GM12878 (cell line): ENCODE measurements at regions not wholly inside any gene's neighbourhood (a gene's known extent, or its start where the extent isn't known, plus 50 kb on each side); places are given as distances from the start of the nearest gene placed in this dataset.

Experiments
- ATAC-seq: fragments of 200-7000 bp; cut with Tn5 transposase; 3 replicates; pipeline ENCODE4 v1.9.1; 2020; ENCODE audit warnings: mild to moderate bottlenecking, moderate library complexity
- BruUV-seq: library from RNA; stranded (reverse); fragments of 400-500 nt; replicated peaks from 2 replicates; lab custom pipeline; 2021; lab: Mats Ljungman, UMichigan
- CTCF ChIA-PET: fragments of 300-600 bp; sonication (Branson Sonifier 250); formaldehyde crosslinking; extraction: SDS; loops from one replicate; lab custom pipeline; 2021; ENCODE audit warnings: inconsistent platforms; lab: Yijun Ruan, JAX
- POLR2A ChIA-PET: fragments of 350-600 bp; formaldehyde crosslinking; extraction: SDS; loops from one replicate; lab custom pipeline; 2021; ENCODE audit warnings: inconsistent platforms; lab: Charles Lee
- RAD21 ChIA-PET: fragments of 300-600 bp; sonication (Branson Sonifier 250); formaldehyde crosslinking; loops from one replicate; lab custom pipeline; 2023; ENCODE audit warnings: antibody characterized with exemption; ENCODE audit not compliant: unreplicated experiment; lab: Charles Lee
- SMC1A ChIA-PET: fragments of 300-600 bp; sonication (Branson Sonifier 250); formaldehyde crosslinking; loops from one replicate; lab custom pipeline; 2023; ENCODE audit not compliant: unreplicated experiment, uncharacterized antibody; lab: Charles Lee
- DNase-seq: peaks from one replicate; pipeline ENCODE4 v3.0.0-alpha.2; 2011; ENCODE audit warnings: low read depth, low spot score
- FAIRE-seq: peaks from 3 replicates; lab custom pipeline; 2011; peaks lifted over from hg19 to GRCh38; lab: Jason Lieb, UNC
- H2AFZ ChIP-seq: 2 replicates; pipeline ENCODE4 v1.6.0; 2011; ENCODE audit warnings: low read depth, low read length, control low read depth; ENCODE audit not compliant: control insufficient read depth
- H3K27ac ChIP-seq: 2 replicates; pipeline ENCODE4 v1.5.1; 2011; ENCODE audit warnings: control low read depth; ENCODE audit not compliant: control insufficient read depth, insufficient read depth
- H3K27me3 ChIP-seq, 2 experiments: replicated peaks in 1 of 2; 2 replicates each; pipeline versions ENCODE4 v1.6.0 to v1.6.1; 2011; ENCODE audit warnings: low read length in 1 of 2; ENCODE audit not compliant: control insufficient read depth in 2 of 2, insufficient read depth in 2 of 2
- H3K36me3 ChIP-seq, 2 experiments: 2 replicates each; pipeline ENCODE4 v1.5.1; 2011; ENCODE audit warnings: low read length in 1 of 2; ENCODE audit not compliant: control insufficient read depth in 2 of 2, insufficient read depth in 2 of 2
- H3K4me1 ChIP-seq: 2 replicates; pipeline ENCODE4 v1.6.1; 2011; ENCODE audit warnings: mild to moderate bottlenecking, low read length, moderate library complexity, mixed read lengths; ENCODE audit not compliant: control insufficient read depth, insufficient read depth
- H3K4me2 ChIP-seq: 2 replicates; pipeline ENCODE4 v1.6.0; 2011; ENCODE audit warnings: control low read depth; ENCODE audit not compliant: control insufficient read depth, insufficient read depth
- H3K4me3 ChIP-seq: fragments of 200-600 bp; sonication (generic); 2 replicates; pipeline ENCODE4 v1.5.1; 2016
- H3K79me2 ChIP-seq: 2 replicates; pipeline ENCODE4 v1.6.0; 2011; ENCODE audit warnings: low read length; ENCODE audit not compliant: control insufficient read depth, insufficient read depth
- H3K9ac ChIP-seq: 2 replicates; pipeline ENCODE4 v1.8.0; 2011; ENCODE audit warnings: low read length, control low read depth, mixed read lengths; ENCODE audit not compliant: control insufficient read depth, insufficient read depth
- H3K9me3 ChIP-seq: replicated peaks from 3 replicates; pipeline ENCODE4 v1.5.1; 2011; ENCODE audit warnings: mild to moderate bottlenecking, low read length; ENCODE audit not compliant: control insufficient read depth, insufficient read depth
- H4K20me1 ChIP-seq: 2 replicates; pipeline ENCODE4 v1.6.0; 2011; ENCODE audit not compliant: control insufficient read depth, insufficient read depth
- CBFB ChIP-seq: IDR thresholded peaks from 2 replicates; pipeline ENCODE4 v1.6.1; 2016; ENCODE audit warnings: antibody characterized with exemption, low read depth
- CBX3 ChIP-seq: fragments of 200-600 bp; sonication (generic); IDR thresholded peaks from 2 replicates; pipeline ENCODE4 v1.6.1; 2016; ENCODE audit warnings: low read depth, borderline replicate concordance
- CREM ChIP-seq: IDR thresholded peaks from 2 replicates; pipeline ENCODE4 v1.6.1; 2014; ENCODE audit warnings: antibody characterized with exemption, low read depth
- EED ChIP-seq: sonication (generic); IDR thresholded peaks from 2 replicates; pipeline ENCODE4 v1.6.1; 2016; ENCODE audit warnings: antibody characterized with exemption, low read depth
- GABPA ChIP-seq: IDR thresholded peaks from 2 replicates; pipeline ENCODE4 v1.6.1; 2014; ENCODE audit warnings: antibody characterized with exemption, low read depth, mild to moderate bottlenecking, inconsistent platforms
- HCFC1 ChIP-seq: fragments of 150-350 bp; IDR thresholded peaks from 2 replicates; pipeline ENCODE4 v1.6.1; 2014; ENCODE audit warnings: low read length
- KDM1A ChIP-seq: fragments of 200-600 bp; sonication (generic); IDR thresholded peaks from 2 replicates; pipeline ENCODE4 v1.6.1; 2016; ENCODE audit warnings: borderline replicate concordance
- NR2C2 ChIP-seq: IDR thresholded peaks from 2 replicates; pipeline ENCODE4 v1.6.1; 2011; ENCODE audit warnings: borderline replicate concordance, low read depth; ENCODE audit not compliant: control insufficient read depth, insufficient read length
- PRDM15 ChIP-seq: fragments of 450-650 bp; formaldehyde crosslinking; IDR thresholded peaks from 2 replicates; pipeline ENCODE4 v1.4.0; 2020; ENCODE audit warnings: mild to moderate bottlenecking, moderate library complexity
- RB1 ChIP-seq: fragments of 450-650 bp; formaldehyde crosslinking; IDR thresholded peaks from 2 replicates; pipeline ENCODE4 v1.6.1; 2017; ENCODE audit warnings: mild to moderate bottlenecking, borderline replicate concordance
- SKIL ChIP-seq: fragments of 450-650 bp; IDR thresholded peaks from 2 replicates; pipeline ENCODE4 v1.6.1; 2017; ENCODE audit warnings: mild to moderate bottlenecking, low read depth, inconsistent platforms; ENCODE audit not compliant: poor library complexity, severe bottlenecking
- SMAD5 ChIP-seq: IDR thresholded peaks from 2 replicates; pipeline ENCODE4 v1.6.1; 2016; ENCODE audit warnings: antibody characterized with exemption, low read depth
- SMARCA5 ChIP-seq: fragments of 450-650 bp; IDR thresholded peaks from 2 replicates; pipeline ENCODE4 v1.6.1; 2017; ENCODE audit warnings: mild to moderate bottlenecking
- SMC3 ChIP-seq: IDR thresholded peaks from 2 replicates; pipeline ENCODE4 v1.6.1; 2011; ENCODE audit warnings: low read length, improper control_type of control experiment, borderline replicate concordance
- TCF12 ChIP-seq: IDR thresholded peaks from 2 replicates; pipeline ENCODE4 v1.6.1; 2011; ENCODE audit warnings: low read depth, mild to moderate bottlenecking, low read length
- TCF7 ChIP-seq: IDR thresholded peaks from 2 replicates; pipeline ENCODE4 v1.6.1; 2014; ENCODE audit warnings: antibody characterized with exemption, borderline replicate concordance
- WRNIP1 ChIP-seq: IDR thresholded peaks from 2 replicates; pipeline ENCODE4 v1.6.1; 2011; ENCODE audit warnings: low read depth, low read length, improper control_type of control experiment, borderline replicate concordance
- ZNF622 ChIP-seq: fragments of 450-650 bp; IDR thresholded peaks from 2 replicates; pipeline ENCODE4 v1.6.1; 2017; ENCODE audit warnings: mild to moderate bottlenecking, inconsistent platforms
- WGBS: methylation state at CpG from one replicate; pipeline ENCODE4 v1.1.6; 2016; ENCODE audit warnings: low lambda C conversion rate; ENCODE audit not compliant: insufficient replicate concordance, insufficient coverage; ENCODE audit errors: missing lambda C conversion rate; 5-methylcytosine and 5-hydroxymethylcytosine counted together
- in situ Hi-C: fragments of 300-500 bp; cut with MboI; formaldehyde crosslinking; loops from 9 replicates; pipeline ENCODE4 v1.14.3; 2018; ENCODE audit warnings: mixed read lengths
- intact Hi-C: fragments of 100-400 bp; cut with micrococcal nuclease; formaldehyde crosslinking; loops from one replicate; pipeline ENCODE4 v1.14.2; 2022; ENCODE audit not compliant: unreplicated experiment
- TF ChIP-seq, protein P1 (sequence below): fragments of 450-650 bp; conservative IDR thresholded peaks from 2 replicates; pipeline ENCODE4 v1.6.1; 2017; ENCODE audit warnings: mild to moderate bottlenecking, moderate library complexity

DNA sequence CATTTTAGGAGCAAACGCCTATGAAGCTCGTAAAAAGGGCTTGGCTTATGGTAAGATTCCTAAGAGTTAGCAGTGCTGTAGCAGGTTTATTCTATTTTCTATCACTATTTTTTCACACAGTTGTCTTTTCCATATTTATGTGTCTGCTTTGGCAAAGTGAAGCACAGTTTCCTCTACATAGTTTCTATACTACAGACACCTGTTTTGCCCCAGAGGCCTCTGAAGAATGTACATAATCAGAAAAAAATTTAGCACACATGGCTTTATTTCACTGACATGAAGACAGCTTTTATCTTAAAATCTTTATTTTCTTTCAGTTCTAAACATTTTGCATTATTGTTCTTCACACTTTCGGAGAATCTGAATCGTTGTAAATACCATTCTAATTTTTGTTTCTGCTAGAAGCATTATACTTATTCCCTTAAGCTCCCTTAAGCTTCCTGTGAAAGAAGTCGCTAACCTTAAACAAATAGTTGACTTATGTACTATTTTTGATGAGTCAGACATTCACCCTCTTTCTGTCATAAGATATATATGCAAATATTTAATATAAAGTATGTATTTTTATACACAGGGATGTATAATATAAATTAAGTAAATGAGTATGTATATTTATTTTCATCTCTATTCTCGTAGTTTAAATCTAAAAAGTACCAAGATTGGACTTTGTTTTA is 816.0 kb downstream of the OLFM4 start:
- ATAC-seq (no peak), FAIRE-seq (no peak), DNase-seq (no peak)
- intact Hi-C loops (no loop called here), in situ Hi-C loops (no loop called here)
- H3K27me3 ChIP-seq = no peaks in the 10 kb centered on the region
- RAD21 ChIA-PET = no interaction called here
- no TSS peak for BruUV-seq
- H3K27ac ChIP-seq = no peak overlapping the region
- POLR2A ChIA-PET = no interaction called here
- H3K9me3 ChIP-seq = no peaks in the 10 kb centered on the region
- CTCF ChIA-PET = no interaction called here
- 7% methylated on average over 6 of the region's 6 CpGs for WGBS
- H3K79me2 ChIP-seq = no peaks in the 10 kb centered on the region
- H3K4me2 ChIP-seq = no peak overlapping the region
- H3K9ac ChIP-seq = no peak overlapping the region
- SMC1A ChIA-PET = interaction anchor here (1.2 kb wide), 1 partner anchor 15 kb away, joined by 3 read pairs; no protein-coding TSS in a partner anchor
- H3K36me3 ChIP-seq = no peaks in the 10 kb centered on the region
- H4K20me1 ChIP-seq = no peaks in the 10 kb centered on the region
- H2AFZ ChIP-seq = no peak overlapping the region
- no peak overlapping the region for H3K4me3 ChIP-seq
- H3K4me1 ChIP-seq = no peaks in the 10 kb centered on the region
- TF ChIP-seq SKIL (no peak), SMARCA5 (no peak), SMAD5 (no peak), GABPA (no peak), HCFC1 (no peak), ZNF622 (no peak), KDM1A (no peak), CREM (no peak), NR2C2 (no peak), SMC3 (no peak), CBFB (no peak), EED (no peak), CBX3 (no peak), WRNIP1 (no peak), TCF7 (no peak), TCF12 (no peak), RB1 (no peak), PRDM15 (no peak)
- TF ChIP-seq, protein P1, sequence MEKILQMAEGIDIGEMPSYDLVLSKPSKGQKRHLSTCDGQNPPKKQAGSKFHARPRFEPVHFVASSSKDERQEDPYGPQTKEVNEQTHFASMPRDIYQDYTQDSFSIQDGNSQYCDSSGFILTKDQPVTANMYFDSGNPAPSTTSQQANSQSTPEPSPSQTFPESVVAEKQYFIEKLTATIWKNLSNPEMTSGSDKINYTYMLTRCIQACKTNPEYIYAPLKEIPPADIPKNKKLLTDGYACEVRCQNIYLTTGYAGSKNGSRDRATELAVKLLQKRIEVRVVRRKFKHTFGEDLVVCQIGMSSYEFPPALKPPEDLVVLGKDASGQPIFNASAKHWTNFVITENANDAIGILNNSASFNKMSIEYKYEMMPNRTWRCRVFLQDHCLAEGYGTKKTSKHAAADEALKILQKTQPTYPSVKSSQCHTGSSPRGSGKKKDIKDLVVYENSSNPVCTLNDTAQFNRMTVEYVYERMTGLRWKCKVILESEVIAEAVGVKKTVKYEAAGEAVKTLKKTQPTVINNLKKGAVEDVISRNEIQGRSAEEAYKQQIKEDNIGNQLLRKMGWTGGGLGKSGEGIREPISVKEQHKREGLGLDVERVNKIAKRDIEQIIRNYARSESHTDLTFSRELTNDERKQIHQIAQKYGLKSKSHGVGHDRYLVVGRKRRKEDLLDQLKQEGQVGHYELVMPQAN = no peak
